GM04504 (cell line): ENCODE measurements at regions not wholly inside any gene's neighbourhood (a gene's known extent, or its start where the extent isn't known, plus 50 kb on each side); places are given as distances from the start of the nearest gene placed in this dataset.

Experiments
- DNase-seq: peaks from one replicate; pipeline ENCODE4 v3.0.0-alpha.2; 2012; ENCODE audit warnings: low read depth

GRCh38 chr14:65186951-65187350, 84.6 kb upstream of the MAX start:
- no peak for DNase-seq

- no peak for DNase-seq
Measured at GRCh38 chr14:65187421-65188049, 85.2 kb upstream of the MAX start.

- DNase-seq: no peak
Measured at GRCh38 chr14:65190312-65190711, 88.0 kb upstream of the MAX start.

GRCh38 chr14:65191716-65192115, 89.4 kb upstream of the MAX start:
- DNase-seq: no peak

- no peak for DNase-seq
Measured at GRCh38 chr14:65192686-65193085, 90.4 kb upstream of the MAX start.

GRCh38 chr14:65193916-65194590, 91.7 kb upstream of the MAX start:
- no peak for DNase-seq

GRCh38 chr14:65195042-65195719, 92.9 kb upstream of the MAX start:
- no peak for DNase-seq

- DNase-seq: no peak
Measured at GRCh38 chr14:65198346-65198745, 96.0 kb upstream of the MAX start.

- DNase-seq: no peak
Measured at GRCh38 chr14:65200454-65200853, 98.1 kb upstream of the MAX start.

GRCh38 chr14:65203574-65203973, 101.3 kb upstream of the MAX start:
- DNase-seq: no peak

GRCh38 chr14:65204056-65204455, 101.7 kb upstream of the MAX start:
- no peak for DNase-seq

- DNase-seq: no peak
Measured at GRCh38 chr14:65206078-65206447, 103.7 kb upstream of the MAX start.

- no peak for DNase-seq
Measured at GRCh38 chr14:65206448-65207096, 104.3 kb upstream of the MAX start.

GRCh38 chr14:65208548-65208947, 106.2 kb upstream of the MAX start:
- no peak for DNase-seq

GRCh38 chr14:65210118-65210821, 108.0 kb upstream of the MAX start:
- DNase-seq: no peak

- no peak for DNase-seq
Measured at GRCh38 chr14:65210822-65211182, 108.5 kb upstream of the MAX start.

- DNase-seq: no peak
Measured at GRCh38 chr14:65211341-65211987, 109.1 kb upstream of the MAX start.

- DNase-seq: no peak
Measured at GRCh38 chr14:65213316-65213715, 111.0 kb upstream of the MAX start.

- DNase-seq: no peak
Measured at GRCh38 chr14:65214741-65215140, 112.4 kb upstream of the MAX start.

GRCh38 chr14:65219353-65219752, 117.0 kb upstream of the MAX start:
- DNase-seq: no peak

- no peak for DNase-seq
Measured at GRCh38 chr14:65222440-65222858, 120.1 kb upstream of the MAX start.

GRCh38 chr14:65223636-65224035, 121.3 kb upstream of the MAX start:
- no peak for DNase-seq
